HG03432 (cell line): ENCODE measurements at regions not wholly inside any gene's neighbourhood (a gene's known extent, or its start where the extent isn't known, plus 50 kb on each side); places are given as distances from the start of the nearest gene placed in this dataset.
"Not testable (repeated sequence)": the region's sequence is repeated elsewhere in the genome, so short reads cannot be mapped to it uniquely, and the experiment has no call there.

ENCODE experiments used
- ATAC-seq: cut with Tn5 transposase; IDR thresholded peaks from one replicate; pipeline ENCODE4 v1.9.1; 2021; ENCODE audit warnings: mild to moderate bottlenecking, moderate library complexity; ENCODE audit not compliant: unreplicated experiment

- ATAC-seq, result not testable (repeated sequence)
These were observed 359.6 kb downstream of the ADAMTS20 start for GRCh38 chr12:43192442-43192841.

GRCh38 chr12:43180242-43180641, 371.8 kb downstream of the ADAMTS20 start:
- no peak for ATAC-seq

GRCh38 chr12:43179486-43179885, 372.5 kb downstream of the ADAMTS20 start:
- no peak for ATAC-seq

GRCh38 chr12:43177276-43177675, 374.7 kb downstream of the ADAMTS20 start:
- ATAC-seq, result no peak

GRCh38 chr12:43169115-43169681, 382.8 kb downstream of the ADAMTS20 start:
- ATAC-seq, result no peak

GRCh38 chr12:43167691-43168090, 384.3 kb downstream of the ADAMTS20 start:
- no peak for ATAC-seq

- ATAC-seq, result no peak
These were observed 386.7 kb downstream of the ADAMTS20 start for GRCh38 chr12:43165351-43165750.

- ATAC-seq, result no peak
These were observed 389.9 kb downstream of the ADAMTS20 start for GRCh38 chr12:43162138-43162537.

GRCh38 chr12:43159506-43159905, 392.5 kb downstream of the ADAMTS20 start:
- ATAC-seq, result no peak

- ATAC-seq, result no peak
These were observed 393.9 kb downstream of the ADAMTS20 start for GRCh38 chr12:43158126-43158525.

- no peak for ATAC-seq
These were observed 396.6 kb downstream of the ADAMTS20 start for GRCh38 chr12:43155376-43155775.

- no peak for ATAC-seq
These were observed 397.4 kb downstream of the ADAMTS20 start for GRCh38 chr12:43154498-43155045.

- ATAC-seq, result no peak
These were observed 400.5 kb downstream of the ADAMTS20 start for GRCh38 chr12:43151441-43151981.

GRCh38 chr12:43148691-43149090, 403.3 kb downstream of the ADAMTS20 start:
- no peak for ATAC-seq

- no peak for ATAC-seq
These were observed 404.1 kb downstream of the ADAMTS20 start for GRCh38 chr12:43147878-43148277.

- no peak for ATAC-seq
These were observed 406.5 kb downstream of the ADAMTS20 start for GRCh38 chr12:43145481-43145880.

GRCh38 chr12:43143278-43143677, 408.7 kb downstream of the ADAMTS20 start:
- ATAC-seq, result no peak

GRCh38 chr12:43132291-43132690, 419.7 kb downstream of the ADAMTS20 start:
- no peak for ATAC-seq

- ATAC-seq, result no peak
These were observed 420.7 kb downstream of the ADAMTS20 start for GRCh38 chr12:43131301-43131700.

- no peak for ATAC-seq
These were observed 424.0 kb downstream of the ADAMTS20 start for GRCh38 chr12:43127886-43128549.

- ATAC-seq, result no peak
These were observed 425.2 kb downstream of the ADAMTS20 start for GRCh38 chr12:43126652-43127375.

GRCh38 chr12:43123461-43123860, 428.5 kb downstream of the ADAMTS20 start:
- no peak for ATAC-seq
